ENCODE measurements at regions not wholly inside any gene's neighbourhood (a gene's known extent, or its start where the extent isn't known, plus 50 kb on each side); places are given as distances from the start of the nearest gene placed in this dataset.
A peak's percentile ranks its signal among the peaks of the same experiment; 100 is the strongest.

DNA sequence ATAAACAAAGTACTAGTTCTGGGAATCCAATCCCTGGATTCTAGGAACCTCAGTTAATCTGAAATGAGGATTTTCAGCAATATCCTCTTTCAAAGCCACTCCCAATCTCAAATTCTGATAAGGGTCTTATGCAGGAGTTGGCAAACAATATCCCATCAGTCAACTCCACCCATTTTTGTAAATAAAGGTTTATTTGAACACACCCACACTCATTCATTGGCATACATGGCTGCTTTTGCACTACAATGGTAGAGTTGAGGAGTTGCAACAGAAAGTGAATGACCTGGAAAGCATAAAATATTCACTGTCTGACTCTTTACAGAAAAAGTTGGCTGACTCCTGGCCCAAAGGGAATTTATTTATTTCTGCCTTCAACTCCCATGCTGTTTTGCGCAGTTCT is 157.7 kb upstream of the CDH11 start:
- Histone ChIP-seq H3F3A (ENCODE audit: low read length, unreplicated experiment) (no peaks in the 10 kb centered on the region), H3K9me2 (replicated peaks; ENCODE audit: low read length) (no peaks in the 10 kb centered on the region), H3K9ac (ENCODE audit: low read length) (no peak overlapping the region), H4K20me1 (ENCODE audit: low read length) (no peaks in the 10 kb centered on the region), H3K36me3 (ENCODE audit: low read depth, low read length) (no peaks in the 10 kb centered on the region), H3K27ac (ENCODE audit: low read length) (peak overlapping the region; percentile 42), H3K4me3 (ENCODE audit: low read length) (no peak overlapping the region), H3K9me3 (ENCODE audit: low read length) (no peaks in the 10 kb centered on the region), H2AFZ (ENCODE audit: low read length) (no peak overlapping the region), H3K79me2 (ENCODE audit: low read length) (no peaks in the 10 kb centered on the region), H3K27me3 (ENCODE audit: low read length) (no peaks in the 10 kb centered on the region), H3K4me1 (ENCODE audit: insufficient read depth, low read length) (peaks cover 22% of the 10 kb centered on the region), H3K4me2 (ENCODE audit: low read length) (no peak overlapping the region)
- intact Hi-C loops (cut with micrococcal nuclease), result loop anchor here (2.0 to 10.0 kb wide), 2 partner anchors 379 to 725 kb away; no protein-coding TSS in a partner anchor
- no TSS peak for BruUV-seq (replicated peaks)
- DNase-seq, result peak; percentile 37
- ChIA-PET CTCF (no interaction called here), POLR2A (ENCODE audit: unreplicated experiment) (no interaction called here)
- TF ChIP-seq EZH2phosphoT487 (IDR thresholded peaks at IDR 0.05; ENCODE audit: borderline replicate concordance, low read length), result no peak
- ATAC-seq, result peak; percentile 34; the same call in 1 of the 2 replicates

DNA sequence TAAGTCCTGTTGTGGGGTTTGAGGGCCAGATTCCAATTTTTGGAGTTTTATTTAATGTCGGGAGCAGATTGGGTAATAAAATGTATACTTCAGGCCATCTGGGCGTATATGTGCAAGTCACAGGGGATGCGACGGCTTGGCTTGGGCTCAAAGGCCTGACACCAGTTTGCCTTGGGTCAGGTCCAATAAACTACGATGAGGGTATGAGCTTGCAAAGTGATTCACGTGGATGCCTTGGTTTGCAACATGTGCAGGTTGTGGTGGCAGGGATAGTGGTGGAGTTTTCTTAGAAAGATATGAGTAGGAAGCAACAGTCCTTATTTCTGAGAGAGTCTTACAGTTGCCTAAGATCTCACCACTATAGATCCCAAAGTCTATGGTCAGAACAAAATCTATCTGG is 157.0 kb upstream of the CDH11 start:
- peak; percentile 53 for DNase-seq
- Histone ChIP-seq H3K4me3 (ENCODE audit: low read length) (no peak overlapping the region), H3K4me2 (ENCODE audit: low read length) (no peak overlapping the region), H3K36me3 (ENCODE audit: low read depth, low read length) (no peaks in the 10 kb centered on the region), H3K9ac (ENCODE audit: low read length) (no peak overlapping the region), H3K9me2 (replicated peaks; ENCODE audit: low read length) (no peaks in the 10 kb centered on the region), H2AFZ (ENCODE audit: low read length) (no peak overlapping the region), H3F3A (ENCODE audit: low read length, unreplicated experiment) (no peaks in the 10 kb centered on the region), H3K27me3 (ENCODE audit: low read length) (no peaks in the 10 kb centered on the region), H3K79me2 (ENCODE audit: low read length) (no peaks in the 10 kb centered on the region), H4K20me1 (ENCODE audit: low read length) (no peaks in the 10 kb centered on the region), H3K27ac (ENCODE audit: low read length) (peak overlapping the region; percentile 42), H3K9me3 (ENCODE audit: low read length) (no peaks in the 10 kb centered on the region), H3K4me1 (ENCODE audit: insufficient read depth, low read length) (peaks cover 23% of the 10 kb centered on the region)
- intact Hi-C loops (cut with micrococcal nuclease), result loop anchor here (2.0 to 10.0 kb wide), 2 partner anchors 380 to 726 kb away; no protein-coding TSS in a partner anchor
- no peak for ATAC-seq
- TF ChIP-seq, protein P1, sequence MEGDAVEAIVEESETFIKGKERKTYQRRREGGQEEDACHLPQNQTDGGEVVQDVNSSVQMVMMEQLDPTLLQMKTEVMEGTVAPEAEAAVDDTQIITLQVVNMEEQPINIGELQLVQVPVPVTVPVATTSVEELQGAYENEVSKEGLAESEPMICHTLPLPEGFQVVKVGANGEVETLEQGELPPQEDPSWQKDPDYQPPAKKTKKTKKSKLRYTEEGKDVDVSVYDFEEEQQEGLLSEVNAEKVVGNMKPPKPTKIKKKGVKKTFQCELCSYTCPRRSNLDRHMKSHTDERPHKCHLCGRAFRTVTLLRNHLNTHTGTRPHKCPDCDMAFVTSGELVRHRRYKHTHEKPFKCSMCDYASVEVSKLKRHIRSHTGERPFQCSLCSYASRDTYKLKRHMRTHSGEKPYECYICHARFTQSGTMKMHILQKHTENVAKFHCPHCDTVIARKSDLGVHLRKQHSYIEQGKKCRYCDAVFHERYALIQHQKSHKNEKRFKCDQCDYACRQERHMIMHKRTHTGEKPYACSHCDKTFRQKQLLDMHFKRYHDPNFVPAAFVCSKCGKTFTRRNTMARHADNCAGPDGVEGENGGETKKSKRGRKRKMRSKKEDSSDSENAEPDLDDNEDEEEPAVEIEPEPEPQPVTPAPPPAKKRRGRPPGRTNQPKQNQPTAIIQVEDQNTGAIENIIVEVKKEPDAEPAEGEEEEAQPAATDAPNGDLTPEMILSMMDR (conservative IDR thresholded peaks at IDR 0.05; ENCODE audit: low read depth, low read length), result no peak
- TF ChIP-seq EZH2phosphoT487 (IDR thresholded peaks at IDR 0.05; ENCODE audit: borderline replicate concordance, low read length) (no peak), EZH2 (IDR thresholded peaks at IDR 0.05; ENCODE audit: low read length, unreplicated experiment) (no peak)
- CTCF ChIA-PET, result no interaction called here
- POLR2A ChIA-PET (ENCODE audit: unreplicated experiment), result no interaction called here
- no TSS peak for BruUV-seq (replicated peaks)

DNA sequence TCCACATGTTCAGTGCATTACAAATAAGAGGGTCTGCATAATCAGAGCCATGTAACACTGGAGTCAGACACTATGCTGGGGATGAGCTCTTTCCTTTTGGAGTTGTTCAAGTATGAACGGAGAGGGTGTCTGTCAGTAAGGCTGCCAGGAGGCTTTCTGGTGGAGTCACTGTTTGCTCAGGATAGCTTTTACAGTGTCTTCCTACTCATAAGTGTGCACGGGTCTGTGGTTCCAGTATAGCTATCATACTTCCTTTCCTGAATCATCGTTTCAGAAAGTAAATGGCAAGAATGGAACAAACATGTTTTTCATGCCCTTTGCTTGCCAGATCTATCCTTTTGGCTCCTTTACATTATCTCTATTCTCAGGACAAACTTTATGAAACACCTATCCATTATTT is 152.7 kb upstream of the CDH11 start:
- Histone ChIP-seq H3K9ac (ENCODE audit: low read length) (peak overlapping the region; percentile 58), H3K9me2 (replicated peaks; ENCODE audit: low read length) (no peaks in the 10 kb centered on the region), H3K36me3 (ENCODE audit: low read depth, low read length) (no peaks in the 10 kb centered on the region), H3K9me3 (ENCODE audit: low read length) (no peaks in the 10 kb centered on the region), H3K4me1 (ENCODE audit: insufficient read depth, low read length) (peaks cover 20% of the 10 kb centered on the region), H3K79me2 (ENCODE audit: low read length) (no peaks in the 10 kb centered on the region), H2AFZ (ENCODE audit: low read length) (no peak overlapping the region), H3K27ac (ENCODE audit: low read length) (peak overlapping the region; percentile 95), H4K20me1 (ENCODE audit: low read length) (no peaks in the 10 kb centered on the region), H3F3A (ENCODE audit: low read length, unreplicated experiment) (no peaks in the 10 kb centered on the region), H3K4me2 (ENCODE audit: low read length) (peak overlapping the region; percentile 68), H3K27me3 (ENCODE audit: low read length) (no peaks in the 10 kb centered on the region), H3K4me3 (ENCODE audit: low read length) (no peak overlapping the region)
- TF ChIP-seq EZH2phosphoT487 (IDR thresholded peaks at IDR 0.05; ENCODE audit: borderline replicate concordance, low read length) (no peak), EZH2 (IDR thresholded peaks at IDR 0.05; ENCODE audit: low read length, unreplicated experiment) (no peak)
- TF ChIP-seq, protein P1 (conservative IDR thresholded peaks at IDR 0.05; ENCODE audit: low read depth, low read length), result no peak
- intact Hi-C loops (cut with micrococcal nuclease), result loop anchor here (2.0 to 10.0 kb wide), 2 partner anchors 152 to 730 kb away; partner anchors contain the start of gene CDH11
- peak; percentile 83 for DNase-seq
- CTCF ChIA-PET, result interaction anchor here (0.6 kb wide), 2 partner anchors 9 to 692 kb away, joined by 3 to 10 read pairs; no protein-coding TSS in a partner anchor
- TSS peak; percentile 86 for BruUV-seq (replicated peaks)
- POLR2A ChIA-PET (ENCODE audit: unreplicated experiment), result interaction anchor here (0.6 to 1.0 kb wide), 3 partner anchors 152 to 157 kb away, joined by 3 to 6 read pairs (median 3); no protein-coding TSS in a partner anchor
- ATAC-seq, result peak; percentile 98
